D341Med (cell line): ENCODE measurements at regions not wholly inside any gene's neighbourhood (a gene's known extent, or its start where the extent isn't known, plus 50 kb on each side); places are given as distances from the start of the nearest gene placed in this dataset.

ENCODE experiments used
- DNase-seq: peaks from one replicate; pipeline ENCODE4 v3.0.0; 2012; ENCODE audit warnings: low spot score

- no peak for DNase-seq
These were observed 444.5 kb downstream of the CMPK2 start for GRCh38 chr2:6421138-6421730.

DNA sequence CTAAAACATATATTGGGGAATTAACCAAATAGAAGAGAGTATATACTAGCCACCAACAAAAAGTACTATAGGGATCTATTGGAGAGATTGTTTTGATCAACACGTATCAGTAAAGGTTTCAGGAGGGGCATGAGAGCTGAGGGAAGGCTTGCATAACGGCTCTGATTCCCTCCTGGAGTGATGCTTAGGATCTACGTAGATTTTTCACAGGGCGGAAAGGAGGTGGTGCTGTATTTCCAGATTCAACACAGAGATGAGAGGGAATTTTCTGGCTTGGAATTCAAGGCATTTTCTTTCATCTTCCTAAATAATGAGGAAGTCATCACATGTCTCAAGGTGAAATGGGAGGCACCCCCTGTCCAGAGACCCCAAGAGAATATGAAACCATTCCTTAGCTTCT is 443.8 kb downstream of the CMPK2 start:
- no peak for DNase-seq

DNA sequence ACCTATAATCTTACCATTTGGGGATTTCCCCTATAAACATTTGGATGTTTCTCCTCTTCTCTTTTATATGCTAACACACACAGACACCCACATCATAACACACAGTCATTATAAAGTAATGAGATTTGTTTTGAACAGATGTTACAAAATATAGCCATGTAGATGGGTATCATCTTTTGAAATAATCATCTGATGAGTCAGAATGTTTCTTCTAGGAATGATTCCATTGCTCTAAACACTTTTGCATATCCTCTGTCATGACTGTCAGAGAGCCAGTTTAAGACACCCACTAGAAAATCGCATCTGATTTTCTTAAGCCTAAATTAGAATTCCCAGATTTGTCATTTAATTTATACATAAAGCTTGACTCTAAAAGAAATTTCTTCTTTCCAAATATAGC is 442.6 kb downstream of the CMPK2 start:
- no peak for DNase-seq

- DNase-seq: no peak
These were observed 441.8 kb downstream of the CMPK2 start for GRCh38 chr2:6423944-6424343.

DNA sequence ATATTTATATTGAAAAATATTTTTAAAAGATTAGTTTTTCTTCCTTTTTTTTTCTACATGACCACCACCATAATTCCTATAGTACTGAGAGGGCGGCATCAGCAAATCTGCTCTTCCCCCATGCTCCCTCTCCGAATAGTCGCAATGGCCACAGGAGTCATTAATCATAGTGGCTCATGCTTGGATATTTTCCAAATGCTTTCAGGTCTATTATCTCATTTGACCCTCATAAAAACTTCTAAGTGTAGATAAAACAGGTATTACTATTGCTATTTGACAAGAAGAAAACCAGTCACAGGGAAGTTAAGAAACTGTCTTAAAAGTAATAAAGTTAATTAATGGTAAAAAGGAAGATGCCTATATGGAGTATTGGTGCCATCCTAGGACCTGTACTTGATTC is 440.7 kb downstream of the CMPK2 start:
- DNase-seq: no peak

- no peak for DNase-seq
These were observed 436.3 kb downstream of the CMPK2 start for GRCh38 chr2:6429210-6429986.

DNA sequence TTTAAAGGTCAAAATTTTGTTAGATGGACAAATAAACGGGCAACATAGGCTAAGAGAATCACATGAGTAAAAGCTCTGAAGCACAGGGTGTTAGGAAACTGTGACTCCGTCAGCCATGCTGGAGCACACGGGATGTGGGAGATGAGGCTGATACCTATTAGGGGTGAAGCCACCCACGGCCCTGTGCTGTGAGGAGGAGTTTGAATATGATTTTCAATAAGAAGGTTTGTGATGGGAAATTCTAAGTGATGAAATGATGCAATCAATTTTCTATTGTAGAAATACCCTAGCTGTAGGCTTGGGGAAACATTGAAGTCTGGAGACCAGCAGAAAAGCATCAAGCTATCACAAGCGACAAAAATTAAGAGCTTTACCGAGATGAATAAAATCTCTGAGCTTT is 431.3 kb downstream of the CMPK2 start:
- DNase-seq: no peak

DNA sequence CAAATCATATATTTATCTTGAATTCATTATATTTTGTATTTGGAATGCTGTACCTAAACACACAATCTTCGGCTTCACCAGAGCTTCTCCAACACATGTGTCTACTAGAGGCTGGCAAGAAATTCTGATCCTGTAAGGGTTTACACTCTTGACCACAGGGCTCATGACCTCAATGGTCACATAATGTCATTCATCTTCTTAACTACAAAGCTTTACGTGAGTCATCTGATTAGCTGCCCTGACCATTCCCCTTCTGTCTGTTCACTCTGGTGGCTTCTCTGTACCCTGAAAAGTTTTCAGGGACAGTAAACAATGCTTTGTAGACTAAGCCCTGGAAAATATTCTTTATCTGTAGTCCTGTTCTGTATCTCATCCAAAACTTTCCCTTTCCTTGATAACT is 423.9 kb downstream of the CMPK2 start:
- no peak for DNase-seq

- no peak for DNase-seq
These were observed 423.3 kb downstream of the CMPK2 start for GRCh38 chr2:6442252-6442985.

- peak; percentile 48 for DNase-seq
These were observed 422.5 kb downstream of the CMPK2 start for GRCh38 chr2:6443061-6443823.

- DNase-seq: no peak
These were observed 421.2 kb downstream of the CMPK2 start for GRCh38 chr2:6444514-6444913.

DNA sequence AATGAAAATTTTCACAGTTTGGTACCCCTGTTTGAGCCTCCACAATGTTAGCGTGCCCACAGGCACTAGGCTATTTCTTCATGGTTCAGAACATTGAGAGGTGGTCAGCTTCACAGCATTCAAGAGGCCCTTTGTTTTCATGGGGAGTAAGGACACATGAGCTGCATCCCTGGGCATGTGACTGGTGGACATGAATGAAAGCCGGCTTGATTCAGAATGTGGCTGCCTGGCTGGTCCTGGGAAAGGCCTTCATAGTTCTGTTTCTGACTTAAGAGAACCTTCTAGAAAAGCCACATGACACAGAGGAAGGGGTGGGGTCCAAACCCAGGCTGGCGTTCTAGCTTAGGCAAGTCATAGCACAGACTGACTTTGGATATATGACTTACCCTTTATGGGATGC is 420.6 kb downstream of the CMPK2 start:
- DNase-seq: no peak

GRCh38 chr2:6446938-6447608 is 418.6 kb downstream of the CMPK2 start:
- peak; percentile 35 for DNase-seq

DNA sequence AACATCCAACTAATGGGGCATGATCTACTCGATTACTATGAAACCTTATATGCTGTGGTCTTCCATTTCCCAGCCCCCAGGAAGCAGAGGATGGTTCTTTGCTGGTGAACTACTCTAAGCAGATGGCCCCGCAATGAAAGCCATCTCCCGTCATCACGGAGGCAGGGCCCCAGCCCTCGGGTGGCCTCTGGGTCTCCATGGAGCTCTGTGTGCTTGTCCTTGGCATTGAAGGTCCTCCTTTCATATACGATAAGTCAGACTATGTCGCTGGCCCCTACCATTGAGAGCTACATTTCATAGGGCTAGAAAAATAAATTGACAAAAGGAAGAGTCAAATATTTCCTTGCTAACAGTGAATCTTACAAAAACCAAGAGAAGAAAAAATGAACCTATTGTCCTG is 416.8 kb downstream of the CMPK2 start:
- no peak for DNase-seq

DNA sequence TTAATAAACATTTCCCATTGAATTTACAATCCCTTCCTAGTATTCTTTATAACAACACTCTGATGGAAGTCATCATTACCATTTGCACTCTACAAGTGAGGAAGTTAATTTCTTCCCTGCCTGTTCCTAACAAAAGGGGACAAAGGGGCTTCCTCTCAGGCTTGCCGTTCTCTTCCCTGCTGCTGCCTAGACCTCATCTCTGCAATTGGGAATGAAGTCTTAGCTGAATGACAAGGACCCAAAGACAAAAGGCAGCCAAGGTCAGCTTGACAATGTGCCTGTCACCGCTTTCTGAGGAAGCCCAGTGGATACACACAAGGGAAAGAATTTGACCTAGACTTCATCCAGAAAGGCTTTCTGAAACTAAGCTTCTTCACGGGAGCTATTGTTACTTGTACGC is 416.4 kb downstream of the CMPK2 start:
- no peak for DNase-seq

- no peak for DNase-seq
These were observed 412.8 kb downstream of the CMPK2 start for GRCh38 chr2:6452702-6453481.

DNA sequence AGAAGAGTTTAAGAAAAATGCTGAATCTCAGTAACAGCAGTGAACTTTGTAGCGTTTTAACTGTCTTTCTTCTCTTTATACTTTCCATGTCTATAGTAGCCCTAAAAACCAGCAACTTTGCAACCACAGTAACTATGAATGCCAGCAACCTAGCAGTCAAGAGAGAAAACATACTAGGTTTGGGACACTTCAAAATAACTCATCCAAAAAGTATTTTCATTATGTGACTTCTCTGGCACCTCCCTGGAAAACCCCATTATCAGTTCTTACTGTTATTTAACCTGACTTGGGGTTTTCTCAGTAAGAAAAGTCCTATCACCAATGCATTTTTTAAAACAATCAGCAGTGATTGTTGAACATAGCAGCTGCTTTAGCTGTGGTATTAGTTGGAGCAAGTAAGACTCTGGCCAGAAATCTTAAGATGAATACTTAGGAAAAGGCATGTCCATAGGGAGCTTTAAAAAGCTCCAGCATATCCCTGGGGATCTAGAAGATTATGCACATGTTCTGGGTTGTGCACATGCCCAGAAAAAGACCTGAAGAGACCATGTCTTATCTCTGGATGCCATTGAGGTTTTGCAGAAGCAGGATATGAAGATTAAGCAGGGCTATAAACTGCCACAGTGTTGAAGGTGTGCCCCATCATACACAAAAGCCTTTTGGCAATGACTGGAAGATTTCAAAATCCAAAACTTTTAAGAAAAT is 411.3 kb downstream of the CMPK2 start:
- DNase-seq: no peak

GRCh38 chr2:6459138-6459537 is 406.6 kb downstream of the CMPK2 start:
- DNase-seq: no peak

DNA sequence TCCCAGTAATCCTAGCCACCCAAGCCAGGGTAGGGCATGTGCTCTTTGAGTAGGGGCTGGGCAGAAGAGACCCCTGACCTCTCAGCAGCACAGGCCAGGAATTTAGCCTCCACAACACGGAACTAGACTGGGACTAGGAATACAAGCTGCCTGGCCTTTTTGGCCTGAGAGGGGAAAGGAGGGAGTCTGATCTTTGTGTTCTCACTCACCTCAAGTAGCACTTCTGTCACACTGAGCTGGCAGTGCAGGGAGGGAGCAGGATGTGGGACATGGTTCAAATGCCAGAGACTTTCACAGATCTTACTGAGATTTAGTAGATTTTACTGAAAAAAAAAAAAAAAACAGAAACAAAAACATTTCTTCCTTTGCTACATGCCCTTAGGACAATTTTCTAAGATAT is 395.2 kb downstream of the CMPK2 start:
- DNase-seq: no peak

GRCh38 chr2:6471419-6471818 is 394.3 kb downstream of the CMPK2 start:
- no peak for DNase-seq
